OCI-LY1 (cell line): ENCODE measurements at regions not wholly inside any gene's neighbourhood (a gene's known extent, or its start where the extent isn't known, plus 50 kb on each side); places are given as distances from the start of the nearest gene placed in this dataset.

Source experiments
- H2AFZ ChIP-seq: fragments of 200-600 bp; sonication (generic), shearing (Covaris generic); 2 replicates; pipeline ENCODE4 v1.6.0; 2014; ENCODE audit warnings: antibody characterized with exemption, mild to moderate bottlenecking, low read length
- H3F3A ChIP-seq: fragments of 200-600 bp; sonication (generic), shearing (Covaris generic); 2 replicates; pipeline ENCODE4 v1.6.0; 2014; ENCODE audit warnings: mild to moderate bottlenecking, antibody characterized with exemption, low read length, moderate library complexity; ENCODE audit not compliant: insufficient read depth
- H3K27ac ChIP-seq: fragments of 200-600 bp; sonication (generic); 2 replicates; pipeline ENCODE4 v1.5.1; 2014; ENCODE audit warnings: low read length, mixed run types, mild to moderate bottlenecking, low read depth; ENCODE audit not compliant: poor library complexity, severe bottlenecking
- H3K27me3 ChIP-seq: fragments of 200-600 bp; sonication (generic); 2 replicates; pipeline ENCODE4 v1.6.0; 2014; ENCODE audit warnings: antibody characterized with exemption, mild to moderate bottlenecking, low read length, moderate library complexity; ENCODE audit not compliant: insufficient read depth
- H3K36me3 ChIP-seq: fragments of 200-600 bp; sonication (generic); 2 replicates; pipeline ENCODE4 v1.6.1; 2014; ENCODE audit warnings: mild to moderate bottlenecking, antibody characterized with exemption, low read length, moderate library complexity, mixed read lengths; ENCODE audit not compliant: insufficient read depth
- H3K4me1 ChIP-seq: fragments of 200-600 bp; sonication (generic); 2 replicates; pipeline ENCODE4 v1.5.1; 2014; ENCODE audit warnings: mild to moderate bottlenecking, low read length, moderate library complexity; ENCODE audit not compliant: insufficient read depth, severe bottlenecking
- H3K4me2 ChIP-seq: fragments of 200-600 bp; sonication (generic), shearing (Covaris generic); 2 replicates; pipeline ENCODE4 v1.6.1; 2014; ENCODE audit warnings: low read length
- H3K4me3 ChIP-seq: fragments of 200-600 bp; sonication (generic); 2 replicates; pipeline ENCODE4 v1.5.1; 2014; ENCODE audit warnings: low read length, low read depth, mild to moderate bottlenecking, mixed read lengths; ENCODE audit not compliant: poor library complexity, severe bottlenecking
- H3K79me2 ChIP-seq: fragments of 200-600 bp; shearing (Covaris generic); 2 replicates; pipeline ENCODE4 v1.6.1; 2016; ENCODE audit warnings: mixed run types, low read length, mixed read lengths; ENCODE audit not compliant: insufficient read depth
- H3K9ac ChIP-seq: fragments of 200-600 bp; sonication (generic), shearing (Covaris generic); 2 replicates; pipeline ENCODE4 v1.6.1; 2014; ENCODE audit warnings: mild to moderate bottlenecking, low read length, mixed read lengths
- H3K9me2 ChIP-seq: fragments of 200-600 bp; sonication (generic), shearing (Covaris generic); 2 replicates; pipeline ENCODE4 v1.6.1; 2014; ENCODE audit warnings: low read depth, mild to moderate bottlenecking, low read length, mixed read lengths
- H3K9me3 ChIP-seq: fragments of 200-600 bp; shearing (Covaris generic); 2 replicates; pipeline ENCODE4 v1.6.1; 2014; ENCODE audit warnings: low read length, mixed read lengths
- H4K20me1 ChIP-seq: fragments of 200-600 bp; sonication (generic), shearing (Covaris generic); 2 replicates; pipeline ENCODE4 v1.6.0; 2016; ENCODE audit warnings: mild to moderate bottlenecking, low read length; ENCODE audit not compliant: insufficient read depth
- CTCF ChIP-seq: fragments of 200-600 bp; sonication (generic), shearing (Covaris generic); IDR thresholded peaks from 2 replicates; pipeline ENCODE4 v1.5.1; 2017; ENCODE audit warnings: mild to moderate bottlenecking, antibody characterized with exemption, low read length, moderate library complexity, mixed read lengths
- EZH2 ChIP-seq: fragments of 200-600 bp; sonication (generic), shearing (Covaris generic); IDR thresholded peaks from 2 replicates; pipeline ENCODE4 v1.8.0; 2017; ENCODE audit warnings: borderline replicate concordance, mixed run types, mild to moderate bottlenecking, antibody characterized with exemption, low read length, moderate library complexity, mixed read lengths

GRCh38 chr5:136780518-136780917 lies 415.2 kb upstream of the TRPC7 start:
- no peak overlapping the region for H3K4me2 ChIP-seq
- H3K9me2 ChIP-seq, result no peaks in the 10 kb centered on the region
- no peaks in the 10 kb centered on the region for H4K20me1 ChIP-seq
- H2AFZ ChIP-seq, result no peak overlapping the region
- no peaks in the 10 kb centered on the region for H3K36me3 ChIP-seq
- no peak overlapping the region for H3K9ac ChIP-seq
- H3K27ac ChIP-seq, result no peak overlapping the region
- H3K4me3 ChIP-seq, result no peak overlapping the region
- H3K79me2 ChIP-seq, result no peaks in the 10 kb centered on the region
- no peak; the same call in 1 of the 2 replicates for TF ChIP-seq CTCF
- TF ChIP-seq EZH2, result no peak
- no peaks in the 10 kb centered on the region for H3F3A ChIP-seq
- no peaks in the 10 kb centered on the region for H3K9me3 ChIP-seq
- no peaks in the 10 kb centered on the region for H3K4me1 ChIP-seq
- 0 out of 2 replicates have a peak, but pooled peaks cover 4% of the 10 kb centered on the region for H3K27me3 ChIP-seq

- Histone ChIP-seq H3K79me2 (no peaks in the 10 kb centered on the region), H3K9me2 (no peaks in the 10 kb centered on the region), H2AFZ (no peak overlapping the region), H4K20me1 (no peaks in the 10 kb centered on the region), H3K4me2 (no peak overlapping the region), H3K36me3 (no peaks in the 10 kb centered on the region), H3K4me3 (no peak overlapping the region), H3K27me3 (0 out of 2 replicates have a peak, but pooled peaks cover 4% of the 10 kb centered on the region), H3K4me1 (no peaks in the 10 kb centered on the region), H3K9ac (no peak overlapping the region), H3K27ac (no peak overlapping the region), H3K9me3 (no peaks in the 10 kb centered on the region), H3F3A (no peaks in the 10 kb centered on the region)
- TF ChIP-seq CTCF (no peak), EZH2 (no peak)
These were observed 410.9 kb upstream of the TRPC7 start for GRCh38 chr5:136776022-136776927.

- Histone ChIP-seq H4K20me1 (no peaks in the 10 kb centered on the region), H2AFZ (no peak overlapping the region), H3K9ac (no peak overlapping the region), H3K27ac (no peak overlapping the region), H3K27me3 (0 out of 2 replicates have a peak, but pooled peaks cover 4% of the 10 kb centered on the region), H3K9me3 (no peaks in the 10 kb centered on the region), H3K4me2 (no peak overlapping the region), H3F3A (no peaks in the 10 kb centered on the region), H3K79me2 (no peaks in the 10 kb centered on the region), H3K9me2 (no peaks in the 10 kb centered on the region), H3K4me3 (no peak overlapping the region), H3K36me3 (no peaks in the 10 kb centered on the region), H3K4me1 (no peaks in the 10 kb centered on the region)
- TF ChIP-seq EZH2 (no peak), CTCF (no peak)
These were observed 407.1 kb upstream of the TRPC7 start for GRCh38 chr5:136772491-136772890.
